ENCODE measurements at regions not wholly inside any gene's neighbourhood (a gene's known extent, or its start where the extent isn't known, plus 50 kb on each side); places are given as distances from the start of the nearest gene placed in this dataset.

- no peak overlapping the region for H3K4me3 ChIP-seq (ENCODE audit: low read depth, low read length)
- no peak for DNase-seq (ENCODE audit: low read depth)
- no peak for TF ChIP-seq CTCF (conservative IDR thresholded peaks at IDR 0.05; ENCODE audit: low read depth, low read length)
Observed at GRCh38 chr13:50162001-50162400, 146.8 kb downstream of the KCNRG start.

DNA sequence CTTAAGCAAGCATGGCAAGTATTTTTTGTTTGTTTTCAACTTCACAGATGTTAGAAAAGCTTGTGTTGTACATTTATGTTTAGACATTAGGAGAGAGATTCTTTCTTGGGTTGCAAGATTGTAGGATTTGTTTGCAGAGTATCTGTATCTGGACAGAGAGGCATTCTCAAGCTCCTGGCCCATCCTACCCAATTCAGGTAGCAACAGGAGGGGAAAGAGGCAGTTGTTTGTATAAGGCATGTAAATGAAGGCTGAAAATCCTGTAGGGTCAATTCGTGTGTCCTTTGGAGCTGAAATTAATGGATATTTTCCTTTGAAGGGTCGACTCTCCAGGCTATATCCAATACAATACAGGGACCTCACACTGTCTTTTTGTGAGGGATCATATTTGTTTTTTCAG, 147.3 kb downstream of the KCNRG start:
- no peak for DNase-seq (ENCODE audit: low read depth)
- no peak for TF ChIP-seq CTCF (conservative IDR thresholded peaks at IDR 0.05; ENCODE audit: low read depth, low read length)
- no peak overlapping the region for H3K4me3 ChIP-seq (ENCODE audit: low read depth, low read length)

GRCh38 chr13:50167224-50167947, 152.1 kb downstream of the KCNRG start:
- DNase-seq (ENCODE audit: low read depth) = no peak
- no peak for TF ChIP-seq CTCF (conservative IDR thresholded peaks at IDR 0.05; ENCODE audit: low read depth, low read length)
- H3K4me3 ChIP-seq (ENCODE audit: low read depth, low read length) = no peak overlapping the region

DNA sequence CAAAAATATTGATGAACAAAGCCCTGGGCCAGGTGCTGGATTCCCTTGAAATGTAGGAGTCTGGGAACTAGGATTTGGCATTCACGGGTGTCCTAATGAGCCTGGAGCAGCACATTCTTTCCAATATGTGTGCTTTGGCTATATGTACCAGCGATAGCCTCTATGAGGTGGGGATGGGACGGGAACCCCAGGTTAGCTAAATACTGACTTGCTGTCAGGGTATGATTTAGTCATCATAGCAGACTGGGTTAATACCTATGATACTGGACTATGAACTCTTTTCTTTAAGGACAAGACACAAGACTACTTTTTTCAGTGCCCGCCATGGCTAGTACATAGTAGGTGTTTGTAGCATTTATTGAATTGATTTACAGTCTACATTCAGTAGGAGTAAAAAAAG, 152.7 kb downstream of the KCNRG start:
- H3K4me3 ChIP-seq (ENCODE audit: low read depth, low read length) = no peak overlapping the region
- TF ChIP-seq CTCF (conservative IDR thresholded peaks at IDR 0.05; ENCODE audit: low read depth, low read length) = no peak
- DNase-seq (ENCODE audit: low read depth) = no peak

- DNase-seq (ENCODE audit: low read depth) = no peak
Observed at GRCh38 chr13:50168786-50169185, 153.5 kb downstream of the KCNRG start.

GRCh38 chr13:50170447-50171037, 155.3 kb downstream of the KCNRG start:
- DNase-seq (ENCODE audit: low read depth) = no peak
- H3K4me3 ChIP-seq (ENCODE audit: low read depth, low read length) = no peak overlapping the region
- TF ChIP-seq CTCF (conservative IDR thresholded peaks at IDR 0.05; ENCODE audit: low read depth, low read length) = no peak

More at GRCh38 chr13:50168786-50169185, 153.5 kb downstream of the KCNRG start:
- no peak overlapping the region for H3K4me3 ChIP-seq (ENCODE audit: low read depth, low read length)
- TF ChIP-seq CTCF (conservative IDR thresholded peaks at IDR 0.05; ENCODE audit: low read depth, low read length) = no peak

Data from epithelial cell of proximal tubule (primary cell).